ENCODE measurements at regions not wholly inside any gene's neighbourhood (a gene's known extent, or its start where the extent isn't known, plus 50 kb on each side); places are given as distances from the start of the nearest gene placed in this dataset.
A peak's percentile ranks its signal among the peaks of the same experiment; 100 is the strongest.

DNA sequence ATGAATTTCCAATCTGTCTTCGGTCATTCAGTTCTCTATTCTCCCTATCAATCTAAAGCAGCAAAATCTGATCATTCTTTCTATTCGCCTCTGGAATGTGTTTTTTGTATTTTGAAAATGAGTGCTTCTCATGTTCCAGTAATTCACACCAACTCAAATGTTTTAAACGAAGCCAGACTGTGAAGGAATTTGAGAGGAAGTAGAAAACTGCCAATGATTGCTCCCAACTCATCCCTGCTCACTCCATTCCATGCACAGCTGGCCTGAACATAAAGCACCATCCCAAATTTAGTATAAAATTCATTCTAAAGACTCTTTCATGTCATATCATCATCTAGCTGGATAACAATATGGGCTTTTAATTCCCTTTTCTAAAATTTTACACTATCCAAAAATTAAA, 123.8 kb downstream of the DUSP6 start:
- Histone ChIP-seq H3K36me3 (ENCODE audit: control insufficient read depth in 2 of 3, insufficient read depth in 3 of 3, low read length in 3 of 3) (no peaks in the 10 kb centered on the region), H3K27me3 (ENCODE audit: control insufficient read depth, insufficient read depth, low read length) (no peaks in the 10 kb centered on the region), H3K9me3 (ENCODE audit: control insufficient read depth in 2 of 3, insufficient read depth in 1 of 3, low read length in 3 of 3) (no peaks in the 10 kb centered on the region), H3K4me3 (ENCODE audit: low read length in 3 of 3) (no peak overlapping the region), H3K9ac (ENCODE audit: low read length in 3 of 3) (no peak overlapping the region), H3K27ac (ENCODE audit: low read depth in 2 of 2, low read length in 2 of 2) (no peak overlapping the region), H3K4me1 (ENCODE audit: control insufficient read depth in 2 of 3, insufficient read depth in 2 of 3, low read depth in 1 of 3, low read length in 3 of 3) (no peaks in the 10 kb centered on the region)
- FAIRE-seq (no peak), DNase-seq (no peak)
- intact Hi-C loops (cut with DNase I), result no loop called here
- TF ChIP-seq, protein P1, sequence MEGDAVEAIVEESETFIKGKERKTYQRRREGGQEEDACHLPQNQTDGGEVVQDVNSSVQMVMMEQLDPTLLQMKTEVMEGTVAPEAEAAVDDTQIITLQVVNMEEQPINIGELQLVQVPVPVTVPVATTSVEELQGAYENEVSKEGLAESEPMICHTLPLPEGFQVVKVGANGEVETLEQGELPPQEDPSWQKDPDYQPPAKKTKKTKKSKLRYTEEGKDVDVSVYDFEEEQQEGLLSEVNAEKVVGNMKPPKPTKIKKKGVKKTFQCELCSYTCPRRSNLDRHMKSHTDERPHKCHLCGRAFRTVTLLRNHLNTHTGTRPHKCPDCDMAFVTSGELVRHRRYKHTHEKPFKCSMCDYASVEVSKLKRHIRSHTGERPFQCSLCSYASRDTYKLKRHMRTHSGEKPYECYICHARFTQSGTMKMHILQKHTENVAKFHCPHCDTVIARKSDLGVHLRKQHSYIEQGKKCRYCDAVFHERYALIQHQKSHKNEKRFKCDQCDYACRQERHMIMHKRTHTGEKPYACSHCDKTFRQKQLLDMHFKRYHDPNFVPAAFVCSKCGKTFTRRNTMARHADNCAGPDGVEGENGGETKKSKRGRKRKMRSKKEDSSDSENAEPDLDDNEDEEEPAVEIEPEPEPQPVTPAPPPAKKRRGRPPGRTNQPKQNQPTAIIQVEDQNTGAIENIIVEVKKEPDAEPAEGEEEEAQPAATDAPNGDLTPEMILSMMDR (IDR thresholded peaks at IDR 0.05; ENCODE audit: borderline replicate concordance, extremely low read depth, insufficient read depth), result no peak

DNA sequence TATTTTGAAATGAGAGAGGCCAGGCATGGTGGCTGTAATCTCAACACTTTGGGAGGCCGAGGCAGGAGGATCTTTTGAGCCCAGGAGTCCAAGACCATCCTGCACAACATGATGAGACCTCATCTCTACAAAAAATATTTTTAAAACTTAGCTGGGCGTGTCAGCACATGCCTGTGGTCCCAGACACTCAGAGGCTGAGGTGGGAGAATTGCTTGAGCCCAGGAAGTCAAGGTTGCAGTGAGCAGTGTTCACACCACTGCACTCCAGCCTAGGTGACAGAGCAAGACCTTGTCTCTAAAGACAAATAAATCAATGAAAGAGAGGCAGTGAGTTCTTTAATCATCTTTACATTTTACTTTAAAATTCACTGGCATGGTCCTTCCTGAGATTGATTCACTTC, 124.5 kb downstream of the DUSP6 start:
- H3K36me3 ChIP-seq (ENCODE audit: control insufficient read depth in 2 of 3, insufficient read depth in 3 of 3, low read length in 3 of 3), result no peaks in the 10 kb centered on the region
- intact Hi-C loops (cut with DNase I), result no loop called here
- no peaks in the 10 kb centered on the region for H3K4me1 ChIP-seq (ENCODE audit: control insufficient read depth in 2 of 3, insufficient read depth in 2 of 3, low read depth in 1 of 3, low read length in 3 of 3)
- no peaks in the 10 kb centered on the region for H3K9me3 ChIP-seq (ENCODE audit: control insufficient read depth in 2 of 3, insufficient read depth in 1 of 3, low read length in 3 of 3)
- no peaks in the 10 kb centered on the region for H3K27me3 ChIP-seq (ENCODE audit: control insufficient read depth, insufficient read depth, low read length)
- no peak overlapping the region for H3K4me3 ChIP-seq (ENCODE audit: low read length in 3 of 3)
- H3K27ac ChIP-seq (ENCODE audit: low read depth in 2 of 2, low read length in 2 of 2), result no peak overlapping the region
- no peak for DNase-seq
- no peak overlapping the region for H3K9ac ChIP-seq (ENCODE audit: low read length in 3 of 3)
- TF ChIP-seq, protein P1 (IDR thresholded peaks at IDR 0.05; ENCODE audit: borderline replicate concordance, extremely low read depth, insufficient read depth), result no peak
- FAIRE-seq, result no peak

DNA sequence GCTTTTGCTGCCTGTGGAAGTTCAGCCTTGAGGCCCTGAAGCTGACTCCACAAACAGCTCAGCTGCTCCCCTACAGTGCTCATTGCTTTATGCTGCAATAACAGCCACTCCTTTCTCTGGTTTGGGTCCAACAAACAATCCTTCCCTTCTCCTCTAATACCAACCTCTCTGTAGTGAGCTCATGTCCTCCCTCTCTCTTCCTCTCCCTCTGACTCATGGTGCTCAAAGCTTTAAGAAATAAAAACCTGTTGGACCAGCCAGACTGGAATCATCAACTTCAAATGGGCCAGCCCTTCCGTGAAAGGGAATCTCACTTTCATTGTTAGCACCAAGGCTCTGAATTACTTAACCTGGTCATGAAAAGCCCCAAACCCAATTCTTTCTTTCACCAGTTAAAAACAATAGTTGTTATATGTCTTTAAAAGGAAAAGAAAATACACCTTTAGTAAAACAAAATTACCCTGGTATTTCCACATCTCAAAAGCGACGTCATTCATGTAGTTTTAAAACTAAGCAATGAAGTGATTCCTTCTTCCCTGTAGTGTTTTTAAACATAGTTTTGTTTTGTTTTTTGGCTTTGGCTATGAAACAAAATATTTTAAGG, 126.4 kb downstream of the DUSP6 start:
- no peak for FAIRE-seq

More for the DNA sequence above, 126.4 kb downstream of the DUSP6 start:
- Histone ChIP-seq H3K27me3 (ENCODE audit: control insufficient read depth, insufficient read depth, low read length) (no peaks in the 10 kb centered on the region), H3K9ac (ENCODE audit: low read length in 3 of 3) (no peak overlapping the region), H3K4me1 (ENCODE audit: control insufficient read depth in 2 of 3, insufficient read depth in 2 of 3, low read depth in 1 of 3, low read length in 3 of 3) (no peaks in the 10 kb centered on the region), H3K36me3 (ENCODE audit: control insufficient read depth in 2 of 3, insufficient read depth in 3 of 3, low read length in 3 of 3) (no peaks in the 10 kb centered on the region), H3K27ac (ENCODE audit: low read depth in 2 of 2, low read length in 2 of 2) (no peak overlapping the region), H3K4me3 (ENCODE audit: low read length in 3 of 3) (no peak overlapping the region), H3K9me3 (ENCODE audit: control insufficient read depth in 2 of 3, insufficient read depth in 1 of 3, low read length in 3 of 3) (no peaks in the 10 kb centered on the region)
- TF ChIP-seq, protein P1 (IDR thresholded peaks at IDR 0.05; ENCODE audit: borderline replicate concordance, extremely low read depth, insufficient read depth), result no peak
- intact Hi-C loops (cut with DNase I), result no loop called here
- DNase-seq, result peak in 3 of 5 donors; percentile 49 to 89 (median 88)

Measured in kidney (tissue), 13 donors.